Activated naive CD8-positive, alpha-beta T cell (primary cell): ENCODE measurements at regions not wholly inside any gene's neighbourhood (a gene's known extent, or its start where the extent isn't known, plus 50 kb on each side); places are given as distances from the start of the nearest gene placed in this dataset.
"Not testable (repeated sequence)": the region's sequence is repeated elsewhere in the genome, so short reads cannot be mapped to it uniquely, and the experiment has no call there.

Source experiments
- H3K27ac Mint-ChIP-seq: one replicate; pipeline ENCODE4 v1.8.0; 2021; ENCODE audit warnings: mixed read lengths
- H3K27me3 Mint-ChIP-seq: one replicate; pipeline ENCODE4 v1.8.0; 2021; ENCODE audit warnings: mixed read lengths
- H3K36me3 Mint-ChIP-seq: one replicate; pipeline ENCODE4 v1.8.0; 2021; ENCODE audit warnings: mixed read lengths
- H3K4me1 Mint-ChIP-seq: one replicate; pipeline ENCODE4 v1.8.0; 2021; ENCODE audit warnings: low read depth, mixed read lengths
- H3K4me3 Mint-ChIP-seq: one replicate; pipeline ENCODE4 v1.8.0; 2021; ENCODE audit warnings: mild to moderate bottlenecking, mixed read lengths
- H3K9me3 Mint-ChIP-seq: one replicate; pipeline ENCODE4 v1.8.0; 2021; ENCODE audit warnings: low read depth, mixed read lengths

DNA sequence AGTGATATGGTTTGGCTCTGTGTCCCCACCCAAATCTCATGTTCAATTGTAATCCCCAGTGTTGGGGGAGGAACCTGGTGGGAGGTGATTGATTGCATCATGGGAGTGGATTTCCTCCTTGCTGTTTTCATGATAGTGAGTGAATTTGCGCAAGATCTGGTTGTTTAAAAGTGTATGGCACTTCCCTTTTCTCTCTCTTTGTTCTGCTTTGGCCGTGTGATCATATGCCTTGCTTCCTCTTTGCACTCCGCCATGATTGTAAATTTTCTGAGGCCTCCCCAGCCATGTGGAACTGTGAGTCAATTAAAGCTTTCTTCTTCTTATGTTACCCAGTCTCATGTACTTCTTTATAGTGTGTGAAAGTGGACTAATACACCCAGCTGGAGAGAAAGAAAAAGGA is 113.0 kb upstream of the AADAT start:
- H3K36me3 Mint-ChIP-seq: no peaks in the 10 kb centered on the region
- no peak overlapping the region for H3K27ac Mint-ChIP-seq
- peaks cover 4% of the 10 kb centered on the region for H3K27me3 Mint-ChIP-seq
- peaks cover 13% of the 10 kb centered on the region for H3K9me3 Mint-ChIP-seq
- no peak overlapping the region for H3K4me3 Mint-ChIP-seq
- H3K4me1 Mint-ChIP-seq: no peaks in the 10 kb centered on the region

DNA sequence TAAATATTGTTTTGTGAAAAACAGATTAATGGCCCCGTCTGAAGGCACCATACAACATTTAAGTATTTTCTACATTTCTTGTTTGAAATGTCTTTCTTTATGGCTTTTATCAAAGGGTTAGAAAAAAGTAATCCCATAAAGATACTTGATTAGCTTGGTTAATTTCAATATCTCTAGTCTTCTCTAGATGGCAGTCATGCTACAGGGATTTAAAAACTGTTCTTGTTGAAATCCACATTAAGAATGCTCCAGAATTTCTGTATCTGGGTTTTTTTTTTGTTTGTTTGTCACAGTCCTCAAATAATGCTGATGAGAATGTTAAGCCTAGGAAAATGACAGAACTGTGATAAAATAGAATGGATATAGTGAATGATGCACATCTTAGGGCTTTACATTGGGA is 109.0 kb upstream of the AADAT start:
- Mint-ChIP-seq H3K27me3 (no peaks in the 10 kb centered on the region), H3K36me3 (no peaks in the 10 kb centered on the region), H3K9me3 (peaks cover 7% of the 10 kb centered on the region), H3K4me3 (no peak overlapping the region), H3K27ac (no peak overlapping the region), H3K4me1 (no peaks in the 10 kb centered on the region)

DNA sequence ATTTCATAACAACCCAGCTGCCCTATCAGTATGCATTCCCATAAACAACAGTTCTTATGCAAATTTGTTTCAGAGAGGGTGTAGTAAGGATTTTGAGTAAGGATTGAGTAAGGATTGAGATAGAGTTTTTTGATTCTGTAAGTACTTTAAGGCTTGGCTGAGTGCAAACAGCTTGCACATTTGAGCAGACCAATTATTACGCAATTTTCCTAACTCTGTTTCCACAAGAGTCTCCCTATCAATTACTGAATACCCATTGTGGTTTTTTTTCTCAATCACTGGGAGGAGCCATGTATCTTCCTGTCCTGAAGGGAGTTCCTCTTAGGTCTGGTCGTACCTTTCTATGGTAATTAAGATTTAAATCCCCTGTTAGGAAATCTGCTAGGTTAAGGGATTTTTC is 105.0 kb upstream of the AADAT start:
- H3K9me3 Mint-ChIP-seq, H3K27ac Mint-ChIP-seq, H3K27me3 Mint-ChIP-seq, H3K4me3 Mint-ChIP-seq, H3K36me3 Mint-ChIP-seq, H3K4me1 Mint-ChIP-seq: not testable (repeated sequence)

DNA sequence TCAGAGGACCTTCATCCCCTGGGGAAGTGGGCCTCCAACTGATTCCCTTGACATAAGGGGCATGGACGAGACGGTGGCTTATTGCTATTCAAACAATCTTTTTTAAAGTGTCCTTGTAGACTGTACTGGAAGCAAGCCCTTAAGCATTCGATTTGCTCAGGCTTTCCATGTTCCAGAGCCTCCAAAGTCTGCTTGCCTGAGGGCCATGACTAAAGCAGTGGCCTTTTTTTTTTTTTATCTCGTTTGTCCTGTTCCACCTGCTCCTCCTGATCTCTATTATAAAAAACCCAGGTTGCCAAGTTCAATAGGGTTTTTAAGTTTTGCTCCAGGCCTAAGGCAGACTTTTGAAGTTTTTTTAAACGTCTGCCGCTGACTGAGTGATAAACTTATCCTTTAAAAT is 103.7 kb upstream of the AADAT start:
- Mint-ChIP-seq H3K36me3 (no peaks in the 10 kb centered on the region), H3K4me3 (no peak overlapping the region), H3K9me3 (no peaks in the 10 kb centered on the region), H3K4me1 (no peaks in the 10 kb centered on the region), H3K27me3 (peaks cover 4% of the 10 kb centered on the region), H3K27ac (no peak overlapping the region)

DNA sequence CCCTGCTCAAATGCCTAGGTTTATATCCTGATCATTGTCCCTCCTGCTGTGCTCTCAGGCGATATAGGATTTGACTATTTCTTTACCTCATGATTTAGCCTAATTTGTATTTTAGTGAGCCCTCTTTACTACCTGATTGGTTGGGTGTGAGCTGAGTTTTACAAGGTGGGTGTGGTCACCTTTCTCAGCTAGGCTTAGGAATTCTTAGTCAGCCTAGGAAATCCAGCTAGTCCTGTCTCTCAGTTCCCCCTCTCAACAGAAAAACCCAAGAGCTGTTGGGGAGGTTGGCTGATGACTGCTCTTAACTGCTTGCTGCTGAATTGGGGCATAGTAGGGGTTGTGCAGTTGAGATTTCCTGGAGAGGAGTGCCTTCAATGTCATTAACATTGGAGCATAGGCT is 100.5 kb upstream of the AADAT start:
- H3K4me3 Mint-ChIP-seq: no peak overlapping the region
- H3K27me3 Mint-ChIP-seq: peaks cover 4% of the 10 kb centered on the region
- no peaks in the 10 kb centered on the region for H3K36me3 Mint-ChIP-seq
- no peak overlapping the region for H3K27ac Mint-ChIP-seq
- no peaks in the 10 kb centered on the region for H3K4me1 Mint-ChIP-seq
- H3K9me3 Mint-ChIP-seq: no peaks in the 10 kb centered on the region

DNA sequence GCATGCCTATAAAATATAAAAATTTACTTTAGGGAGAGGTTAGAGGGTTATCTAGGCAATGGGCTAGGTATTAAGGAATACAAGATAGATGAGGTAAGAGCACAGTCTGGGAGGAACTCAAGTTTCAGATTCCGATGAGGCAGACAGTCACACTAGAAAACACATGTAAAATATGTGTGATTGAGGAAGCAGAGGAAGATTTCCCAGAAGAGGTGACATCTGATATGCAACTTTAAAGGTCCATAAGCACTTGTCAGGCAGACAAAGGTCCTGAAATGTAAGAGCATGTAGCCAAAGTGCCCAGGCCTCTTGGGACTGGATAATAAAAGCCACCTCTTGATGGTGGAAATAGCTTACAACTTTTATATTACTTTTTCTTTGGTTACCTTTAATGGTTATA is 81.1 kb upstream of the AADAT start:
- H3K4me1 Mint-ChIP-seq: no peaks in the 10 kb centered on the region
- no peak overlapping the region for H3K27ac Mint-ChIP-seq
- no peaks in the 10 kb centered on the region for H3K36me3 Mint-ChIP-seq
- no peaks in the 10 kb centered on the region for H3K9me3 Mint-ChIP-seq
- H3K4me3 Mint-ChIP-seq: no peak overlapping the region
- H3K27me3 Mint-ChIP-seq: no peaks in the 10 kb centered on the region

DNA sequence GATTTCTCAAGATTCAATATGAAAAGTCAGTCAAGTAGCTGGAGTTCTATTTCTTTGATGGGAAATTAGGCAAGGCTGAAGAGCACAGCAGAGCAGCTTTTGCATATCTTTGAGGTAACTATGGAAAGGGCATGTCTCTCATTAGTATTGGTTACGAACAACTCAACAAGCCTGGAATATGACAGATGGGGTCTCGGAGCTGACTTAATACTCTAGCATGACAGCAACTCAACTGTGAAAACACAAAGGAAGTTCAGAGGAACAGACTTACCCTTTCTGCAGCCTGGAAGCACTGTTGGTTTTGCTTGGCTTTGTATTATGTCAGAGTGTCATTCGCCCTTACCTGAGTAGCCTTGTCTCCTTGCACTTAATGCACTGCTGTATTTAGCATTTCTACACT is 79.9 kb upstream of the AADAT start:
- no peak overlapping the region for H3K27ac Mint-ChIP-seq
- H3K4me3 Mint-ChIP-seq: no peak overlapping the region
- no peaks in the 10 kb centered on the region for H3K4me1 Mint-ChIP-seq
- no peaks in the 10 kb centered on the region for H3K36me3 Mint-ChIP-seq
- no peaks in the 10 kb centered on the region for H3K9me3 Mint-ChIP-seq
- no peaks in the 10 kb centered on the region for H3K27me3 Mint-ChIP-seq

DNA sequence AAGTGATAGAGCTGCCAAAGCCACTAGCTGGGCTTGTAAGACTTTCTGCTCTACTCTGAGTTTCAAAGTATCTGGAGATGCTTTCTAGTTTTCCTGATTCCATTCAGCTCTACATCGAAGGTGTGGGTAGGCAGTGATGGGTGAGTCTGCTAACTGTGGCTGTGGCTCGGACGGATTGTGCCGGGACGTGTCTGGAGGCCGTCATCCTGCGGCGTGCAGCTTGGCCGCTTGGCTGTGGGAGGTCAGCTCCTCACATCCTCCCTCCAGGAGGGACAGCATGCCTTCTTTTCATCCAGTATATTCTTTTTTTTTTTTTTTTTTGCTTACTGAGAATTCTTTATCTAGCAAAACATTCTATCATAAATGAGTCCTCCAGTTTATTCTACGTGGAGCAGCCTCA is 77.9 kb upstream of the AADAT start:
- H3K27me3 Mint-ChIP-seq: no peaks in the 10 kb centered on the region
- H3K4me3 Mint-ChIP-seq: no peak overlapping the region
- no peaks in the 10 kb centered on the region for H3K36me3 Mint-ChIP-seq
- H3K27ac Mint-ChIP-seq: no peak overlapping the region
- no peaks in the 10 kb centered on the region for H3K9me3 Mint-ChIP-seq
- H3K4me1 Mint-ChIP-seq: no peaks in the 10 kb centered on the region

DNA sequence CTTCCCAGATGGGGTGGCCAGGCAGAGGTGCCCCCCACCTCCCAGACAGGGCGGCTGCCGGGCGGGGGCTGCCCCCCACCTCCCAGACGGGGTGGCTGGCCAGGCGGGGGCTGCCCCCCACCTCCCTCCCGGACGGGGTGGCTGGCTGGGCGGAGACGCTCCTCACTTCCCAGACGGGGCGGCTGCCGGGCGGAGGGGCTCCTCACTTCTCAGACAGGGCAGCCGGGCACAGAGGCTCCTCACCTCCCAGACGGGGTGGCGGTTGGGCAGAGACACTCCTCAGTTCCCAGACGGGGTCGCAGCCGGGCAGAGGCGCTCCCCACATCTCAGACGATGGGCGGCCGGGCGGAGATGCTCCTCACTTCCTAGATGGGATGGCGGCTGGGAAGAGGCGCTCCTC is 76.4 kb upstream of the AADAT start:
- not testable (repeated sequence) for H3K4me1 Mint-ChIP-seq, H3K27me3 Mint-ChIP-seq, H3K9me3 Mint-ChIP-seq, H3K4me3 Mint-ChIP-seq, H3K27ac Mint-ChIP-seq, H3K36me3 Mint-ChIP-seq

DNA sequence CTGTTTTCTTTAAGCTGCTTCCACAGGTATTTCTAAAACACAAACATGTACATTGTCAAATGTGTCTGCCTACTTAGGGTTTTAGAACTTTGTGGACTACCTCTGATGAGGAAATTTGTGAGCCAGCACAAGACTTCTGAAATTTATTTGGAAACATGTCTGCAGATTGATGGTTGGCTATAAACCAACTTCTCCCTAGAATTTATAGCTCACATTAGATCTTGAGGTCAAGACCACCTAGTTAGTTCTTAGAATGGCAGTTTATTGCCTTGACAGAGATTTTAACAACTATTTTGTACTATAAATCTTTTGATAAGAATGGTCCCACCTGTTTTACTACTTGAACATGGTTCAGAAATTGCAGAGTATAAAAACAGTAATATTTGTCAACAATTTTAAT is 72.7 kb upstream of the AADAT start:
- no peak overlapping the region for H3K27ac Mint-ChIP-seq
- H3K36me3 Mint-ChIP-seq: no peaks in the 10 kb centered on the region
- H3K4me3 Mint-ChIP-seq: no peak overlapping the region
- H3K9me3 Mint-ChIP-seq: peaks cover 10% of the 10 kb centered on the region
- peaks cover 4% of the 10 kb centered on the region for H3K27me3 Mint-ChIP-seq
- H3K4me1 Mint-ChIP-seq: no peaks in the 10 kb centered on the region

DNA sequence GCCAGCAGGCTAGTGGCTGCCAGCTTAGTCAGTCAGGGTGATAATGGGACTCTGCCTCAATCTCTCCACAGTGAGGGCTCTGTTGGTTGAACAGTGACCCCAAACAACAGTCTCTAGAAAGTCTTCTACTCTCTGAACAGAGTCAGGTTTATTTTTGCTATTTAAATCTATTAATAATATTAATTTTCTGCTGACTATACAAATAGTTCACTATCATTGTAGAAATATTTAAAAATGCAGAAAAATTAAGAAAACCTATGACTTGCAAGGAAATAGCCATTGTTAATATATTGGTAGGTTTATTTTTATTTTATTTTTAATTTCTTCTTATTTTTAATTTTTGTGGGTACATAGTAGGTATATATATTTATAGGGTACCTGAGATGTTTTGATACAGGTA is 67.9 kb upstream of the AADAT start:
- Mint-ChIP-seq H3K27ac (no peak overlapping the region), H3K4me3 (no peak overlapping the region), H3K27me3 (peaks cover 10% of the 10 kb centered on the region), H3K9me3 (peaks cover 16% of the 10 kb centered on the region), H3K36me3 (no peaks in the 10 kb centered on the region), H3K4me1 (no peaks in the 10 kb centered on the region)

DNA sequence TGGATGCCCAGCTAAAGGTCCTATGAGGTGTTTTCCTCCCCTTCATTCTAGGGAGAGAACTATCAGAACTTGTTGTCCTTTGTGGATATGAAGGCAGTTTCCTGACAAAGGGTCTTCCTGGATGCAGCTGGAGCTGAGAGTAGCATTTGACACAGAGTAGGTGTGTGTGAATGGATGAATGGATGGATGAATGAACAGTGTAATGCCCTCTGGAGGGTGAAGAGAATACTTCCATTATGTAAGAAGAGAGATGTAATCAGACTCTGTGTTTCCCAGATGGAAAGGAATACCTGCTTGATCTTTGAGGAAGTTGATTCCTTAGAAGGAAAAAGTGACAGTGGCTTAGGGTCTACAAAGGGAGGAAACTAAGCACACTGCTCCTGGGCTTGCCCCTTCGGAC is 55.4 kb upstream of the AADAT start:
- no peak overlapping the region for H3K27ac Mint-ChIP-seq
- no peaks in the 10 kb centered on the region for H3K4me1 Mint-ChIP-seq
- H3K4me3 Mint-ChIP-seq: no peak overlapping the region
- peaks cover 2% of the 10 kb centered on the region for H3K27me3 Mint-ChIP-seq
- no peaks in the 10 kb centered on the region for H3K36me3 Mint-ChIP-seq
- no peaks in the 10 kb centered on the region for H3K9me3 Mint-ChIP-seq

DNA sequence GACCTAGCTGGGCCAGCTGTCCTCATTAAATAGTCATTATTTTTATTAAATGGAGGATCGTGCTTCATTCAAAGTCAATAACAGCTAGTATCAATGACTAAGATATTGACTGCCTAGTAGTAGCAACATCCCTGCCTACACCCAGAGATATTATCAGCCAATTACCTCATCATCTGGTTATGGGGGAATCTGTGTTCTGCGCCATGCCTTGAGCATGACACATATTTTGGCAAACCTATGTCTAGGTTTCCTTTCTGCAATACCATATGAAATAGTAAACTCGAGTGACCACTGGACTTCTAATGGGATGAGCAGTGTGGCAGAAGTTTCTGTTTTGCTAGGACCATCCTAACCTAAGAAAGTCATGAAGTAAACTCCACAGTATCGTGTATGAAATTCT is 50.0 kb upstream of the AADAT start:
- Mint-ChIP-seq H3K9me3 (no peaks in the 10 kb centered on the region), H3K36me3 (no peaks in the 10 kb centered on the region), H3K4me1 (peaks cover 2% of the 10 kb centered on the region), H3K4me3 (no peak overlapping the region), H3K27ac (no peak overlapping the region), H3K27me3 (peaks cover 3% of the 10 kb centered on the region)
